Heart left ventricle (tissue), 16 donors: ENCODE measurements at regions not wholly inside any gene's neighbourhood (a gene's known extent, or its start where the extent isn't known, plus 50 kb on each side); places are given as distances from the start of the nearest gene placed in this dataset.

Source experiments
- ATAC-seq, 4 donors: fragments of 200-7000 bp; cut with Tn5 transposase; one replicate each; pipeline ENCODE4 v1.9.1; 2020 to 2022; ENCODE audit warnings: moderate library complexity in 4 of 4, mild to moderate bottlenecking in 3 of 4, moderate number of reproducible peaks in 1 of 4
- DNase-seq, 5 donors: peaks; one replicate each; pipeline ENCODE4 v3.0.0-alpha.2; 2020
- H3K27ac ChIP-seq, 12 donors: fragments of 200-600 bp; sonication (generic) in 4 of 12; one replicate each; pipeline versions ENCODE4 v1.5.0 to v1.8.0; 2016 to 2022; ENCODE audit warnings: mild to moderate bottlenecking in 2 of 12
- H3K27me3 ChIP-seq, 9 donors: fragments of 200-600 bp; sonication (generic) in 2 of 9; one replicate each; pipeline versions ENCODE4 v1.5.1 to v1.8.0; 2016 to 2022; ENCODE audit warnings: mild to moderate bottlenecking in 3 of 9
- H3K36me3 ChIP-seq, 9 donors: fragments of 200-600 bp; sonication (generic) in 2 of 9; one replicate each; pipeline versions ENCODE4 v1.5.0 to v1.8.0; 2018 to 2022; ENCODE audit warnings: mild to moderate bottlenecking in 2 of 9
- H3K4me1 ChIP-seq, 12 donors: fragments of 200-600 bp; sonication (generic) in 4 of 12; one replicate each; pipeline versions ENCODE4 v1.5.0 to v1.8.0; 2016 to 2022; ENCODE audit warnings: mild to moderate bottlenecking in 3 of 12
- H3K4me3 ChIP-seq, 12 donors: fragments of 200-600 bp; sonication (generic) in 4 of 12; one replicate each; pipeline versions ENCODE4 v1.5.0 to v1.8.0; 2017 to 2022; ENCODE audit warnings: mild to moderate bottlenecking in 9 of 12, moderate library complexity in 4 of 12
- H3K9me3 ChIP-seq, 12 donors: fragments of 200-600 bp; sonication (generic) in 4 of 12; one replicate each; pipeline versions ENCODE4 v1.5.0 to v1.8.0; 2016 to 2022; ENCODE audit warnings: mild to moderate bottlenecking in 1 of 12
- POLR2A ChIP-seq, 2 donors: fragments of 450-650 bp; IDR thresholded peaks; one replicate each; pipeline ENCODE4 v1.6.1; 2017; ENCODE audit warnings: antibody characterized with exemption in 2 of 2, mild to moderate bottlenecking in 2 of 2, moderate library complexity in 2 of 2
- WGBS, 4 donors: extraction: QIAGEN DNeasy Blood & Tissue Kit in 2 of 4; methylation state at CpG; one replicate each; pipeline versions ENCODE4 v1.1.5 to v1.1.7; 2013 to 2018; 5-methylcytosine and 5-hydroxymethylcytosine counted together
- intact Hi-C, 10 donors: fragments of 100-400 bp; cut with DNase I; formaldehyde crosslinking; loops; one replicate each; pipeline versions ENCODE4 v1.11.1 to v1.14.2; 2022
- TF ChIP-seq, protein P1 (sequence below), 12 donors: fragments of 200-600 bp; sonication (generic) in 4 of 12; IDR thresholded peaks; one replicate each; pipeline versions ENCODE4 v1.5.0 to v1.8.0; 2018 to 2022; ENCODE audit warnings: antibody characterized with exemption in 12 of 12, mild to moderate bottlenecking in 5 of 12
- donor health status: ischemic (EF 13 %, LVEDD 7.1; RV severe dilation, severe dysfunction).
- donor health status: healthy with polysubstance abuse.
- donor health status: DM: no; HTN: yes; CAD: no.
- donor health status: DM: no; HTN: no; CAD: no.
- donor health status: ischemic (EF 25% LVEDD 6.9; RV normal size, moderate dysfunction).
- donor health status: ischemic (EF 25% LVEDD 5.7; RV mildly dilated, moderate dysfunction).
- donor health status: healthy.
- donor health status: DM: yes; HTN: yes; CAD: no.
- donor health status: ischemic (EF 35%, LVEDD 5.7; RV mildly dilated, moderate dysfunction).
- donor health status: nonischemic (EF 11% LVEDD 7.7; RV severe dilation, severe dysfunction).
- donor health status: DM: yes; HTN: yes; CAD: no.
- donor health status: PGD.
- donor health status: ischemic (EF 29% LVEDD 5.4; RV normal size, mild dysfunction).
- donor health status: nonischemic (EF 23%, LVEDD 6.1; RV moderate dilation, normal function).

DNA sequence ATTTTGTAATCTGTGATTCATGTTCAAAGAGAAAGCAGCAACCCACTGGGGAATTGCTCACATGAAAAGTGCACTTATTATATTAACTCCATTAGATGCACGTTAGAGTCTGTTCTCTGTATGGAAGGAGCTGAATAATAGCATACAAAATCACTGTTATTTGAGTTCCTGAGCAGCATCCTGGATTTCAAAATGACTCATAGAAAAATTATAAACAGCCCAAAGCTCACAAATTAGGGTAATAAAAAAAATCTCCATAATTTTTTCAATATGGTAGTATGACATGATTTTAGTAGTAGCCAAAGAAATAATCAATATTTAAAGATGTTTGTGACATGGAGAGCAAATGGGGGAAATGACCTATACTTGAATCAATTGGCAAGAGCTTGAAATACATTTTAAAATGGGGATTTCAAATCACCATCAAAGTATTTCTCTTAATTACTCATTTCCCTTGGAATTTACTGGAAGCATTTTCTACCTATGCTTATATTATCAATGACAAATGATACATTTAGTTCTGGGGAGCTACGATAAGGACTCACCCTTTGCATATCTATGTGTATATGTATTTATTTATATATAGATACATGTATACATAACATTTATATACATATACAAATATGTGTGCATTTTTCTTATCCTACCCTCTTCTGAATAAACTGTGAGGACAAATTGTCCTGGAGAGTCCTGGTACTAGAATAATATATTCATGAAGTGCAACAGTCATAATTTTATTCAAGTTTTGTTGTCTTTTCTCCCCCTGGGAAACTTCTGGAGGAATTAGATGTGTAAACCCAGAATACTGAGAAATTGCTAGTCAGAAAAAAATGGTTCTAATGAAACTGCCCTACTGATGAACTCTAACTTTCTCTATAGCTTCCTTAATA is 116.3 kb downstream of the RPL22L1 start:
- Histone ChIP-seq H3K27ac (no peak overlapping the region), H3K36me3 (no peaks in the 10 kb centered on the region), H3K27me3 (no peaks in the 10 kb centered on the region), H3K4me1 (peaks cover 0 to 19% (median 6%) of the 10 kb centered on the region in 12 donors), H3K9me3 (no peaks in the 10 kb centered on the region), H3K4me3 (no peak overlapping the region)
- 71 to 82% (median 74%) methylated on average over 2 of the region's 2 CpGs for WGBS, 4 donors
- intact Hi-C loops, result no loop called here
- TF ChIP-seq, protein P1, sequence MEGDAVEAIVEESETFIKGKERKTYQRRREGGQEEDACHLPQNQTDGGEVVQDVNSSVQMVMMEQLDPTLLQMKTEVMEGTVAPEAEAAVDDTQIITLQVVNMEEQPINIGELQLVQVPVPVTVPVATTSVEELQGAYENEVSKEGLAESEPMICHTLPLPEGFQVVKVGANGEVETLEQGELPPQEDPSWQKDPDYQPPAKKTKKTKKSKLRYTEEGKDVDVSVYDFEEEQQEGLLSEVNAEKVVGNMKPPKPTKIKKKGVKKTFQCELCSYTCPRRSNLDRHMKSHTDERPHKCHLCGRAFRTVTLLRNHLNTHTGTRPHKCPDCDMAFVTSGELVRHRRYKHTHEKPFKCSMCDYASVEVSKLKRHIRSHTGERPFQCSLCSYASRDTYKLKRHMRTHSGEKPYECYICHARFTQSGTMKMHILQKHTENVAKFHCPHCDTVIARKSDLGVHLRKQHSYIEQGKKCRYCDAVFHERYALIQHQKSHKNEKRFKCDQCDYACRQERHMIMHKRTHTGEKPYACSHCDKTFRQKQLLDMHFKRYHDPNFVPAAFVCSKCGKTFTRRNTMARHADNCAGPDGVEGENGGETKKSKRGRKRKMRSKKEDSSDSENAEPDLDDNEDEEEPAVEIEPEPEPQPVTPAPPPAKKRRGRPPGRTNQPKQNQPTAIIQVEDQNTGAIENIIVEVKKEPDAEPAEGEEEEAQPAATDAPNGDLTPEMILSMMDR (IDR thresholded peaks at IDR 0.05), result no peak
- TF ChIP-seq POLR2A (IDR thresholded peaks at IDR 0.05), result no peak
- ATAC-seq (no peak), DNase-seq (no peak)

DNA sequence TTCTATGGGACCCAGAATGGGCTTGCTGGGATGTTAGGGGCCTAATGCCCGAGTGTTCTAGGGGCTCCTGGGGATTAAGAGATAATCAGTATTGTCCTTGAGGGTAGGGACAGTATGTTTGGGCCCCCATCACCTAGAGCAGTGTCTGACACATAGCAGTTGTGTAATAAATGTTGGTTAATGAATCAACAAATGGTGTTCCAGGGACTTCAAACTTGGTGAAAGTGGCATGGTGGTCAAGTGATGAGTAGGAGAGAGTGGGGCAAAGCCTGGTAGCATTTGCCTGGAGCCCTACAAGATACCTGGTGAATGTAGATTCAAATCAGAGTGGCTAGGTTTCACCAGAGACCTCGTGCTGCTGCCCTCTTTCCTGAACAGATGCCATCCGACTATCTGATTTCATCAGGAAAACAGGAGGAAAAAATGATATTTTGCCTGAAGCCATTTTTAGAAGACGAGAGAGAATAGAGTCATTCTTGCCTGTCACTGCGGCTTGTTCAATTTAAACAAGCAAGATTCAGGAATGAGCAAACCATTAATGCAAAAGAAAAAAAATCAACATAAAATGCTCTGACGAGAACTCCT is 117.3 kb downstream of the RPL22L1 start:
- 88 to 92% (median 90%) methylated on average over 6 of the region's 6 CpGs for WGBS, 4 donors
- H3K4me3 ChIP-seq, result no peak overlapping the region
- TF ChIP-seq, protein P1 (IDR thresholded peaks at IDR 0.05), result no peak
- TF ChIP-seq POLR2A (IDR thresholded peaks at IDR 0.05), result no peak
- H3K36me3 ChIP-seq, result no peaks in the 10 kb centered on the region
- ATAC-seq, result no peak
- intact Hi-C loops, result no loop called here
- H3K4me1 ChIP-seq, result peaks cover 0 to 19% (median 6%) of the 10 kb centered on the region in 12 donors
- DNase-seq, result no peak
- H3K9me3 ChIP-seq, result no peaks in the 10 kb centered on the region
- peaks cover 0 to 2% (median 0%) of the 10 kb centered on the region in 9 donors for H3K27me3 ChIP-seq
- H3K27ac ChIP-seq, result peak overlapping the region in 1 of 12 donors; percentile 34

DNA sequence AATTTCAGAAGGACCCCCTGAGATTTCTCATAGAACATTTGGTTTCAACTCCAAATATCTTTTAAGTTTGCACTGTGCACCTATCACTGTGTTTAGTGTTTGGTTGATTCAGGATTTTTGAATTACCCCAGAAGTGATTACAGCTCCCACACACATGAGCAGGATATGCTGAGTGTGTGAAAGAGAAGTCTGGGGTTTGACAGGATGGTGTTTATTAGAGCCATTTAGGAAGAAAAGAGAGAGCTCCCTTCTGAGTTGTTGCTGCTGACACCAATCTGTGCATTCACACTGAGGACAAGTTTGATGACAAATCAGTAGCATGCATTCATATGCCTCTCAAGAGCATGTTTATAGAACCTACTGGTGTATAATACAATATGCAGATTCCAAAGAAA is 118.1 kb downstream of the RPL22L1 start:
- Histone ChIP-seq H3K27me3 (peaks cover 0 to 5% (median 0%) of the 10 kb centered on the region in 9 donors), H3K36me3 (no peaks in the 10 kb centered on the region), H3K27ac (peak overlapping the region in 1 of 12 donors; percentile 34), H3K9me3 (no peaks in the 10 kb centered on the region), H3K4me3 (no peak overlapping the region), H3K4me1 (peaks cover 0 to 19% (median 6%) of the 10 kb centered on the region in 12 donors)
- intact Hi-C loops, result no loop called here
- DNase-seq (no peak), ATAC-seq (peak in 3 of 4 donors; percentile 29 to 57 (median 52))
- TF ChIP-seq, protein P1 (IDR thresholded peaks at IDR 0.05), result no peak
- TF ChIP-seq POLR2A (IDR thresholded peaks at IDR 0.05), result no peak
